NCI-H446 treated with DMSO at 0.1 percent for 48 hours (cell line): ENCODE measurements at regions not wholly inside any gene's neighbourhood (a gene's known extent, or its start where the extent isn't known, plus 50 kb on each side); places are given as distances from the start of the nearest gene placed in this dataset.
"Not testable (repeated sequence)": the region's sequence is repeated elsewhere in the genome, so short reads cannot be mapped to it uniquely, and the experiment has no call there.

Source experiments
- DNase-seq: peaks from one replicate; lab custom pipeline; 2025; lab: John Stamatoyannopoulos, UW

GRCh38 chr2:198296665-198297308, 492.4 kb downstream of the PLCL1 start:
- peak; percentile 25 for DNase-seq

- DNase-seq, result no peak
Measured at GRCh38 chr2:198293281-198293680, 488.9 kb downstream of the PLCL1 start.

- DNase-seq, result no peak
Measured at GRCh38 chr2:198289811-198290210, 485.4 kb downstream of the PLCL1 start.

GRCh38 chr2:198287706-198288105, 483.3 kb downstream of the PLCL1 start:
- DNase-seq, result no peak

GRCh38 chr2:198285216-198285615, 480.8 kb downstream of the PLCL1 start:
- DNase-seq, result no peak

- DNase-seq, result no peak
Measured at GRCh38 chr2:198283146-198283545, 478.8 kb downstream of the PLCL1 start.

- DNase-seq, result no peak
Measured at GRCh38 chr2:198282061-198282460, 477.7 kb downstream of the PLCL1 start.

- no peak for DNase-seq
Measured at GRCh38 chr2:198280145-198280544, 475.8 kb downstream of the PLCL1 start.

GRCh38 chr2:198279026-198279425, 474.6 kb downstream of the PLCL1 start:
- DNase-seq, result no peak

GRCh38 chr2:198277181-198277580, 472.8 kb downstream of the PLCL1 start:
- no peak for DNase-seq

GRCh38 chr2:198273660-198274059, 469.3 kb downstream of the PLCL1 start:
- DNase-seq, result no peak

GRCh38 chr2:198270157-198270556, 465.8 kb downstream of the PLCL1 start:
- DNase-seq, result not testable (repeated sequence)

- DNase-seq, result no peak
Measured at GRCh38 chr2:198268519-198268918, 464.1 kb downstream of the PLCL1 start.

GRCh38 chr2:198259496-198259895, 455.1 kb downstream of the PLCL1 start:
- DNase-seq, result no peak

GRCh38 chr2:198254536-198255090, 450.2 kb downstream of the PLCL1 start:
- no peak for DNase-seq

GRCh38 chr2:198253995-198254394, 449.6 kb downstream of the PLCL1 start:
- DNase-seq, result no peak

- no peak for DNase-seq
Measured at GRCh38 chr2:198252472-198252871, 448.1 kb downstream of the PLCL1 start.

- DNase-seq, result no peak
Measured at GRCh38 chr2:198242093-198242492, 437.7 kb downstream of the PLCL1 start.

- no peak for DNase-seq
Measured at GRCh38 chr2:198238429-198238828, 434.0 kb downstream of the PLCL1 start.

GRCh38 chr2:198236338-198236737, 431.9 kb downstream of the PLCL1 start:
- DNase-seq, result no peak

- DNase-seq, result no peak
Measured at GRCh38 chr2:198232281-198232680, 427.9 kb downstream of the PLCL1 start.

GRCh38 chr2:198231562-198231961, 427.2 kb downstream of the PLCL1 start:
- DNase-seq, result no peak

- no peak for DNase-seq
Measured at GRCh38 chr2:198220763-198221610, 416.6 kb downstream of the PLCL1 start.
